ENCODE measurements at regions not wholly inside any gene's neighbourhood (a gene's known extent, or its start where the extent isn't known, plus 50 kb on each side); places are given as distances from the start of the nearest gene placed in this dataset.

- TF ChIP-seq CTCF (conservative IDR thresholded peaks at IDR 0.05; ENCODE audit: low read depth, low read length) (no peak), EZH2 (IDR thresholded peaks at IDR 0.05; ENCODE audit: borderline replicate concordance, low read depth, low read length, poor library complexity, severe bottlenecking) (no peak)
These were observed 149.5 kb upstream of the ZEB2 start for GRCh38 chr2:144669196-144669987.
